ENCODE measurements at regions not wholly inside any gene's neighbourhood (a gene's known extent, or its start where the extent isn't known, plus 50 kb on each side); places are given as distances from the start of the nearest gene placed in this dataset.
A peak's percentile ranks its signal among the peaks of the same experiment; 100 is the strongest.

DNA sequence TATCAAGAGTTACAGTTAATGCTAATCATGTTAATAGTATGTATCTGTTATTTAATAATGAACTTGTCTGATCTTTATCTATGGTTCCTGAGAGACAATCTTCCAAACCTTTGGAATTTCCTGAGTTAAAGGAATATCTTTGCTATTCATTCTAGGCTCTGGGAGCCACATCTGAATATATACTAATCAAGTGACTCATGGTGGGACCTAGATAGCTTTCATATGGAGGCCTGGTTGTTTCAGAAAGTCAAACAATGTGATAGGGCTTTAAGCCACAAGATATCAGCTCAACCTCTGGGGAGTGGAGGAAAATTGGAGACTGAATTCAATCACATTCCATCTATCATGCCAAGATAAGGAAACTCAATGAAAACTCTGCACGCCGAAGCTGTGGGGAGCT lies 746.4 kb downstream of the TNS3 start:
- H3K4ac ChIP-seq (ENCODE audit: low read depth, low read length), result peak overlapping the region; percentile 85; the same call in 1 of the 2 replicates
- TF ChIP-seq BHLHE40 (IDR thresholded peaks at IDR 0.05; ENCODE audit: low read depth, low read length), result no peak
- no peak for TF ChIP-seq RFX5 (IDR thresholded peaks at IDR 0.05; ENCODE audit: low read depth, low read length)
- TF ChIP-seq MXI1 (IDR thresholded peaks at IDR 0.05; ENCODE audit: borderline replicate concordance, low read depth, low read length), result no peak
- no peak for TF ChIP-seq NFE2L2 (IDR thresholded peaks at IDR 0.05; ENCODE audit: low read depth, low read length)
- no peak for TF ChIP-seq SMC3 (IDR thresholded peaks at IDR 0.05; ENCODE audit: low read depth, low read length)
- TF ChIP-seq, protein P1, sequence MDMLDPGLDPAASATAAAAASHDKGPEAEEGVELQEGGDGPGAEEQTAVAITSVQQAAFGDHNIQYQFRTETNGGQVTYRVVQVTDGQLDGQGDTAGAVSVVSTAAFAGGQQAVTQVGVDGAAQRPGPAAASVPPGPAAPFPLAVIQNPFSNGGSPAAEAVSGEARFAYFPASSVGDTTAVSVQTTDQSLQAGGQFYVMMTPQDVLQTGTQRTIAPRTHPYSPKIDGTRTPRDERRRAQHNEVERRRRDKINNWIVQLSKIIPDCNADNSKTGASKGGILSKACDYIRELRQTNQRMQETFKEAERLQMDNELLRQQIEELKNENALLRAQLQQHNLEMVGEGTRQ (IDR thresholded peaks at IDR 0.05; ENCODE audit: low read depth, low read length), result no peak
- TF ChIP-seq CEBPB (IDR thresholded peaks at IDR 0.05; ENCODE audit: low read depth, low read length), result no peak
- no peak for TF ChIP-seq RAD21 (IDR thresholded peaks at IDR 0.05; ENCODE audit: low read length)
- TF ChIP-seq POLR2A (IDR thresholded peaks at IDR 0.05; ENCODE audit: low read depth, low read length), result no peak
- TF ChIP-seq MAZ (IDR thresholded peaks at IDR 0.05; ENCODE audit: borderline replicate concordance, low read depth, low read length), result no peak
- no peak for TF ChIP-seq MAFK (IDR thresholded peaks at IDR 0.05; ENCODE audit: low read depth, low read length)
- no peak overlapping the region for H3K27ac ChIP-seq (ENCODE audit: insufficient read depth, low read length)
- peak overlapping the region; percentile 66 for H2BK5ac ChIP-seq (ENCODE audit: low read depth, low read length, poor library complexity, severe bottlenecking)
- H2AFZ ChIP-seq (replicated peaks; ENCODE audit: low read length, poor library complexity), result peak overlapping the region; percentile 72
- DNase-seq (peak; percentile 55), ATAC-seq (ENCODE audit: low read depth) (peak; percentile 81)
- peak overlapping the region in 1 of 2 experiments; percentile 56; a peak in 1 of 4 replicates for H4K8ac ChIP-seq (ENCODE audit: low read depth in 2 of 2, low read length in 2 of 2)
- H3K14ac ChIP-seq (replicated peaks; ENCODE audit: low read depth, low read length), result peak overlapping the region; percentile 85
- intact Hi-C loops (cut with micrococcal nuclease) (no loop called here), dilution Hi-C loops (cut with HindIII; ENCODE audit: low sequenced_read_pairs, unreplicated experiment) (no loop called here), in situ Hi-C loops (cut with MboI; ENCODE audit: low sequenced_read_pairs) (no loop called here)
- no peak overlapping the region for H3K18ac ChIP-seq (ENCODE audit: low read depth, low read length)
- H4K20me1 ChIP-seq (ENCODE audit: insufficient read depth, low read length), result no peaks in the 10 kb centered on the region
- no peak overlapping the region for H3K4me2 ChIP-seq (ENCODE audit: low read depth, low read length)
- BruUV-seq (replicated peaks), result no TSS peak
- H3K79me1 ChIP-seq (ENCODE audit: low read depth in 1 of 2, low read length in 2 of 2), result no peaks in the 10 kb centered on the region
- H3K36me3 ChIP-seq (ENCODE audit: control insufficient read depth, insufficient read depth, low read length), result no peaks in the 10 kb centered on the region
- no peak overlapping the region for H3K9ac ChIP-seq (ENCODE audit: low read depth, low read length)
- peak overlapping the region; percentile 67; the same call in 1 of the 2 replicates for H2BK120ac ChIP-seq (ENCODE audit: low read depth, low read length)
- no peak overlapping the region; the same call in 1 of the 2 replicates for H4K5ac ChIP-seq (ENCODE audit: low read depth, low read length)
- peak overlapping the region; percentile 55; the same call in 1 of the 2 replicates for H2AK5ac ChIP-seq (ENCODE audit: low read depth, low read length)
- no peak overlapping the region for H2AK9ac ChIP-seq (replicated peaks; ENCODE audit: low read depth, low read length, poor library complexity)
- H4K91ac ChIP-seq (ENCODE audit: insufficient read depth, low read depth, low read length), result no peak overlapping the region
- peaks cover 2% of the 10 kb centered on the region; the same call in 1 of the 2 replicates for H3K4me1 ChIP-seq (ENCODE audit: control insufficient read depth, insufficient read depth, low read length)
- no peaks in the 10 kb centered on the region for H3K27me3 ChIP-seq (ENCODE audit: control insufficient read depth, insufficient read depth, low read length)
- H3K56ac ChIP-seq (ENCODE audit: extremely low read depth, insufficient read depth, low read length), result no peak overlapping the region
- H3K9me3 ChIP-seq (ENCODE audit: control insufficient read depth, insufficient read depth, low read length), result no peaks in the 10 kb centered on the region
- no peak overlapping the region for H3K4me3 ChIP-seq (ENCODE audit: insufficient read depth, low read depth, low read length)
- H3K9me1 ChIP-seq (ENCODE audit: insufficient read depth, low read length), result peaks cover 3% of the 10 kb centered on the region; the same call in 1 of the 2 replicates
- WGBS, 2 experiments (ENCODE audit: extremely low coverage in 2 of 2, insufficient read length in 1 of 2), result no CpG with 5 or more reads among the region's 2 CpGs
- no peak overlapping the region for H2BK15ac ChIP-seq (ENCODE audit: low read depth, low read length)
- POLR2A ChIA-PET (ENCODE audit: unreplicated experiment), result no interaction called here
- peak overlapping the region; percentile 63; the same call in 1 of the 2 replicates for H3K23ac ChIP-seq (ENCODE audit: low read depth, low read length)
- CTCF ChIA-PET, result no interaction called here
- H2BK20ac ChIP-seq (ENCODE audit: low read depth, low read length), result no peak overlapping the region; the same call in 1 of the 2 replicates

Data from IMR-90 (cell line).